ENCODE measurements at regions not wholly inside any gene's neighbourhood (a gene's known extent, or its start where the extent isn't known, plus 50 kb on each side); places are given as distances from the start of the nearest gene placed in this dataset.

- CTCF ChIA-PET (ENCODE audit: low intra/inter-chr PET ratio): no interaction called here
- no peaks in the 10 kb centered on the region for H4K20me1 ChIP-seq (replicated peaks; ENCODE audit: control insufficient read depth, insufficient read depth, low read length)
- H3K4me3 ChIP-seq: no peak overlapping the region
- TF ChIP-seq KDM1A (IDR thresholded peaks at IDR 0.05) (no peak), CEBPG (CRISPR knock-in tag; IDR thresholded peaks at IDR 0.05) (no peak), CEBPG (tag; conservative IDR thresholded peaks at IDR 0.05 in 1 of 2, IDR thresholded peaks at IDR 0.05 in 1 of 2) (no peak)
- no peak overlapping the region for H2AFZ ChIP-seq (ENCODE audit: low read depth, low read length)
- ATAC-seq: no peak
- no peaks in the 10 kb centered on the region for H3K9me1 ChIP-seq (ENCODE audit: control insufficient read depth, insufficient read depth, low read length)
- no peaks in the 10 kb centered on the region for H3K9me3 ChIP-seq (replicated peaks; ENCODE audit: control insufficient read depth, insufficient read depth, low read depth, low read length)
- in situ Hi-C loops (cut with MboI): no loop called here
- WGBS (ENCODE audit: insufficient coverage, low coverage, missing lambda C conversion rate): under 1% methylated on average over 5 of the region's 5 CpGs
- no peaks in the 10 kb centered on the region for H3K79me2 ChIP-seq (ENCODE audit: control insufficient read depth, insufficient read depth, low read length)
- H3K9ac ChIP-seq (ENCODE audit: insufficient read depth in 1 of 2, low read depth in 2 of 2, low read length in 2 of 2): no peak overlapping the region
- POLR2A ChIA-PET: no interaction called here
- no peaks in the 10 kb centered on the region for H3K27me3 ChIP-seq (ENCODE audit: control insufficient read depth in 2 of 2, insufficient read depth in 2 of 2, low read length in 2 of 2)
- DNase-seq (ENCODE audit: extremely low read depth in 1 of 4, low spot score in 3 of 4): no peak
- intact Hi-C loops (cut with micrococcal nuclease): no loop called here
- H3K27ac ChIP-seq (ENCODE audit: extremely low read depth, low read depth, low read length): no peak overlapping the region
- no peak for FAIRE-seq
- H3K4me2 ChIP-seq (ENCODE audit: insufficient read depth, low read length): no peak overlapping the region
- no TSS peak for BruUV-seq (replicated peaks)
- no peaks in the 10 kb centered on the region for H3K36me3 ChIP-seq (ENCODE audit: control insufficient read depth, insufficient read depth, low read length)
- H3K4me1 ChIP-seq (replicated peaks in 1 of 2; ENCODE audit: control insufficient read depth in 2 of 2, insufficient read depth in 2 of 2, low read length in 2 of 2): no peaks in the 10 kb centered on the region
Measured at GRCh38 chr1:239826211-239826610, 265.5 kb upstream of the FMN2 start.

- Histone ChIP-seq H3K27me3 (ENCODE audit: control insufficient read depth in 2 of 2, insufficient read depth in 2 of 2, low read length in 2 of 2) (no peaks in the 10 kb centered on the region), H3K79me2 (ENCODE audit: control insufficient read depth, insufficient read depth, low read length) (no peaks in the 10 kb centered on the region), H3K4me2 (ENCODE audit: insufficient read depth, low read length) (no peak overlapping the region), H3K9ac (ENCODE audit: insufficient read depth in 1 of 2, low read depth in 2 of 2, low read length in 2 of 2) (no peak overlapping the region), H3K9me1 (ENCODE audit: control insufficient read depth, insufficient read depth, low read length) (no peaks in the 10 kb centered on the region), H3K4me1 (replicated peaks in 1 of 2; ENCODE audit: control insufficient read depth in 2 of 2, insufficient read depth in 2 of 2, low read length in 2 of 2) (no peaks in the 10 kb centered on the region), H3K36me3 (ENCODE audit: control insufficient read depth, insufficient read depth, low read length) (no peaks in the 10 kb centered on the region), H4K20me1 (replicated peaks; ENCODE audit: control insufficient read depth, insufficient read depth, low read length) (no peaks in the 10 kb centered on the region), H3K4me3 (no peak overlapping the region), H3K27ac (ENCODE audit: extremely low read depth, low read depth, low read length) (no peak overlapping the region), H2AFZ (ENCODE audit: low read depth, low read length) (no peak overlapping the region), H3K9me3 (replicated peaks; ENCODE audit: control insufficient read depth, insufficient read depth, low read depth, low read length) (no peaks in the 10 kb centered on the region)
- ChIA-PET CTCF (ENCODE audit: low intra/inter-chr PET ratio) (no interaction called here), POLR2A (no interaction called here)
- intact Hi-C loops (cut with micrococcal nuclease) (no loop called here), in situ Hi-C loops (cut with MboI) (no loop called here)
- FAIRE-seq: no peak
- no TSS peak for BruUV-seq (replicated peaks)
- no peak for DNase-seq (ENCODE audit: extremely low read depth in 1 of 4, low spot score in 3 of 4)
- WGBS (ENCODE audit: insufficient coverage, low coverage, missing lambda C conversion rate): 0% methylated on average over 1 of the region's 1 CpG
- no peak for ATAC-seq
- TF ChIP-seq ZNF282 (CRISPR knock-in tag; IDR thresholded peaks at IDR 0.05) (no peak), E2F1 (CRISPR knock-in tag; IDR thresholded peaks at IDR 0.05) (no peak)
Measured at GRCh38 chr1:239826736-239827135, 264.9 kb upstream of the FMN2 start.

Data from K562 (cell line).